HL-60 (cell line): ENCODE measurements at regions not wholly inside any gene's neighbourhood (a gene's known extent, or its start where the extent isn't known, plus 50 kb on each side); places are given as distances from the start of the nearest gene placed in this dataset.

Experiments
- DNase-seq, 2 experiments: peaks; one replicate each; pipeline ENCODE4 v3.0.0-alpha.2; 2010 to 2020; ENCODE audit warnings: low read depth in 1 of 2, low spot score in 1 of 2
- H3K27ac ChIP-seq: fragments of 250-450 bp; sonication (Bioruptor Pico); replicated peaks from 2 replicates; pipeline ENCODE4 v1.5.1; 2020; ENCODE audit warnings: mild to moderate bottlenecking, moderate library complexity
- H3K27me3 ChIP-seq: fragments of 250-450 bp; sonication (Bioruptor Pico); 2 replicates; pipeline ENCODE4 v1.5.1; 2021; ENCODE audit warnings: mild to moderate bottlenecking, moderate library complexity; ENCODE audit not compliant: insufficient read depth, poor library complexity, severe bottlenecking
- H3K4me3 ChIP-seq: replicated peaks from 2 replicates; pipeline ENCODE4 v1.5.1; 2011; ENCODE audit warnings: mild to moderate bottlenecking, control low read depth, low read length; ENCODE audit not compliant: insufficient read depth
- GABPA ChIP-seq: IDR thresholded peaks from 2 replicates; pipeline ENCODE4 v1.6.1; 2012; ENCODE audit warnings: low read depth
- POLR2AphosphoS5 ChIP-seq: IDR thresholded peaks from 2 replicates; pipeline ENCODE4 v1.6.1; 2012; ENCODE audit warnings: low read depth
- SPI1 ChIP-seq: IDR thresholded peaks from 2 replicates; pipeline ENCODE4 v1.6.1; 2012; ENCODE audit warnings: low read depth, mild to moderate bottlenecking, borderline replicate concordance
- TF ChIP-seq, protein P1 (sequence below): IDR thresholded peaks from 2 replicates; pipeline ENCODE4 v1.6.1; 2012; ENCODE audit warnings: low read depth; ENCODE audit not compliant: insufficient replicate concordance
- TF ChIP-seq, protein P2 (sequence below): IDR thresholded peaks from one replicate; pipeline ENCODE4 v1.5.1; 2011; ENCODE audit warnings: low read length, control low read depth, inconsistent platforms; ENCODE audit not compliant: insufficient read depth

DNA sequence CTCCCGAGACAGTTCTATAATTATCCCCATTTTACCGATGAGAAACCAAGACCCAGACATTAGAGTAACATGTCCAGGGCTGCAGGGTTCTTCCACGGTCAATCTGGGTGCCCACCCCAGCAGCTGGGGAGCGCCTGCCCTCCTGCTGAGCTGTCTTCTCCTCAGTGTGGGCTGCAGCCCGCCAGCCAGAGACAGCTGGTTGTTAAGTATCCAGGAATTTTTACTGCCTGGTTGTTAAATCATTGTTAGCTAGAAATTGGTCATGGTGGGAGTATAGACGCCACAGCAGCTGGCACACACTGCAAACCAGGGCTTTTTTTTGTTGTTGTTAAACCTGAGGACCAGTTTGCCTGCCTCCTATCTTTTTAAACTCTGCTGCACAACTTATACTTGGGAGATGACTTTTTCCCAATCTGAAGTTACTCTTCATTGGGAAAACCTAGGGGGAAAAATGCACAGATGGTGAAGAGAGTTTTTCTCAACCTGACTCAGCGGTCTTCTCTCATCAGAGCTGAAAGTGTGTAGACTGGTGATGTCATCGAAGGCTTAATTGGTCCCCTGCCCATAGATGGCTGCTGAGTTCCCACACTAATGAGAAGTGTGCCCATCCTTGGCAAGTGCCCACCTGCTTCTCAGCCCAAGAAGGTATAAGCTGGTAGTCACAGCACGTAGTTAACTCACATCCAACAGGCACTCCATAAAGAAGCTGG lies 208.6 kb downstream of the DRD1 start:
- Histone ChIP-seq H3K27ac (no peak overlapping the region), H3K4me3 (no peak overlapping the region), H3K27me3 (peaks cover 2% of the 10 kb centered on the region)
- DNase-seq = no peak
- TF ChIP-seq POLR2AphosphoS5 (no peak), SPI1 (no peak), GABPA (no peak)
- TF ChIP-seq, protein P1, sequence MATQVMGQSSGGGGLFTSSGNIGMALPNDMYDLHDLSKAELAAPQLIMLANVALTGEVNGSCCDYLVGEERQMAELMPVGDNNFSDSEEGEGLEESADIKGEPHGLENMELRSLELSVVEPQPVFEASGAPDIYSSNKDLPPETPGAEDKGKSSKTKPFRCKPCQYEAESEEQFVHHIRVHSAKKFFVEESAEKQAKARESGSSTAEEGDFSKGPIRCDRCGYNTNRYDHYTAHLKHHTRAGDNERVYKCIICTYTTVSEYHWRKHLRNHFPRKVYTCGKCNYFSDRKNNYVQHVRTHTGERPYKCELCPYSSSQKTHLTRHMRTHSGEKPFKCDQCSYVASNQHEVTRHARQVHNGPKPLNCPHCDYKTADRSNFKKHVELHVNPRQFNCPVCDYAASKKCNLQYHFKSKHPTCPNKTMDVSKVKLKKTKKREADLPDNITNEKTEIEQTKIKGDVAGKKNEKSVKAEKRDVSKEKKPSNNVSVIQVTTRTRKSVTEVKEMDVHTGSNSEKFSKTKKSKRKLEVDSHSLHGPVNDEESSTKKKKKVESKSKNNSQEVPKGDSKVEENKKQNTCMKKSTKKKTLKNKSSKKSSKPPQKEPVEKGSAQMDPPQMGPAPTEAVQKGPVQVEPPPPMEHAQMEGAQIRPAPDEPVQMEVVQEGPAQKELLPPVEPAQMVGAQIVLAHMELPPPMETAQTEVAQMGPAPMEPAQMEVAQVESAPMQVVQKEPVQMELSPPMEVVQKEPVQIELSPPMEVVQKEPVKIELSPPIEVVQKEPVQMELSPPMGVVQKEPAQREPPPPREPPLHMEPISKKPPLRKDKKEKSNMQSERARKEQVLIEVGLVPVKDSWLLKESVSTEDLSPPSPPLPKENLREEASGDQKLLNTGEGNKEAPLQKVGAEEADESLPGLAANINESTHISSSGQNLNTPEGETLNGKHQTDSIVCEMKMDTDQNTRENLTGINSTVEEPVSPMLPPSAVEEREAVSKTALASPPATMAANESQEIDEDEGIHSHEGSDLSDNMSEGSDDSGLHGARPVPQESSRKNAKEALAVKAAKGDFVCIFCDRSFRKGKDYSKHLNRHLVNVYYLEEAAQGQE = no peak
- TF ChIP-seq, protein P2, sequence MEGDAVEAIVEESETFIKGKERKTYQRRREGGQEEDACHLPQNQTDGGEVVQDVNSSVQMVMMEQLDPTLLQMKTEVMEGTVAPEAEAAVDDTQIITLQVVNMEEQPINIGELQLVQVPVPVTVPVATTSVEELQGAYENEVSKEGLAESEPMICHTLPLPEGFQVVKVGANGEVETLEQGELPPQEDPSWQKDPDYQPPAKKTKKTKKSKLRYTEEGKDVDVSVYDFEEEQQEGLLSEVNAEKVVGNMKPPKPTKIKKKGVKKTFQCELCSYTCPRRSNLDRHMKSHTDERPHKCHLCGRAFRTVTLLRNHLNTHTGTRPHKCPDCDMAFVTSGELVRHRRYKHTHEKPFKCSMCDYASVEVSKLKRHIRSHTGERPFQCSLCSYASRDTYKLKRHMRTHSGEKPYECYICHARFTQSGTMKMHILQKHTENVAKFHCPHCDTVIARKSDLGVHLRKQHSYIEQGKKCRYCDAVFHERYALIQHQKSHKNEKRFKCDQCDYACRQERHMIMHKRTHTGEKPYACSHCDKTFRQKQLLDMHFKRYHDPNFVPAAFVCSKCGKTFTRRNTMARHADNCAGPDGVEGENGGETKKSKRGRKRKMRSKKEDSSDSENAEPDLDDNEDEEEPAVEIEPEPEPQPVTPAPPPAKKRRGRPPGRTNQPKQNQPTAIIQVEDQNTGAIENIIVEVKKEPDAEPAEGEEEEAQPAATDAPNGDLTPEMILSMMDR = no peak

DNA sequence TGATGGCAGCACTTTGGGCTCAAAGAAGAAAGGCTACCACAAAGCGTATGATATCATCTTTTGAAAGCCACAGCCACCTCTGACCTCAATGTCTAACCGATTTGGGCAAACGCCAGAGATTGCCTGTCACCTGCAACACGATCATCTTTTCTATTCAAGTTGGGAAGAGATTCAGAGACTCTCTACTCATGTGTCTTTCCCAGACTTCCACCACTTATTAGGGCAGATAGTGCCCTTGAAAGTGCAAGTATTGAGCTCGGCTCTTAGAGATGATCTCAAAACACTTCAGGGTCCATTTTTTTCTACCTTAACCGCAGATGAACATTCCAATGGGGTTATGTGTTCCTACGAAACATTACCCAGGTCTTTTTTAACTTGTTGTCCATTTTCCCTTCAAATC lies 213.7 kb downstream of the DRD1 start:
- no peak for DNase-seq
- Histone ChIP-seq H3K4me3 (no peak overlapping the region), H3K27me3 (no peaks in the 10 kb centered on the region), H3K27ac (no peak overlapping the region)
- TF ChIP-seq GABPA = no peak
- TF ChIP-seq, protein P2 = no peak
- no peak for TF ChIP-seq POLR2AphosphoS5
- TF ChIP-seq, protein P1 = no peak
- no peak for TF ChIP-seq SPI1

DNA sequence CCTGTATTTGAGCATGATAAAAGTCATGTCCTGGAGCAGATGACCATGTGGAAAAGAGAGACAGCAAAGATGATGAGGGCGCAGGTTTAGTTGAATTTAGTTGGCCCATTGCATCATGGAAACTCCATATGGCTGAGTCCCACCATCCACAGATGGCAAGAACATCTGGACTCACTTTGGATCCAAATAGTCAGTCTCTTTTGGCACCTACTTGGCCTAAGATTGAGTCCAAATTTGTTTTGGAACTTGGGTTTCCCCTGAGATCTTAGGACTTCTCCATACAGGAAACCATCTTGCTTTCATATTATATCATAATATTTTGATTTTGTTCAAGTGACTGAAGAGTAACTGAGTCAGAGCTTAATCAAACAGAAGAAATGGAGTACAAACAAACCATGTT lies 217.5 kb downstream of the DRD1 start:
- Histone ChIP-seq H3K27me3 (no peaks in the 10 kb centered on the region), H3K27ac (no peak overlapping the region), H3K4me3 (no peak overlapping the region)
- TF ChIP-seq, protein P2 = no peak
- TF ChIP-seq, protein P1 = no peak
- TF ChIP-seq POLR2AphosphoS5 (no peak), SPI1 (no peak), GABPA (no peak)
- DNase-seq = no peak
